SKM-1 treated with dmso at 0.1 percent for 144 hours (cell line): ENCODE measurements at regions not wholly inside any gene's neighbourhood (a gene's known extent, or its start where the extent isn't known, plus 50 kb on each side); places are given as distances from the start of the nearest gene placed in this dataset.
"Not testable (repeated sequence)": the region's sequence is repeated elsewhere in the genome, so short reads cannot be mapped to it uniquely, and the experiment has no call there.

Experiments used
- DNase-seq: peaks from one replicate; lab custom pipeline; 2025; ENCODE audit not compliant: unreplicated experiment; lab: John Stamatoyannopoulos, UW

DNA sequence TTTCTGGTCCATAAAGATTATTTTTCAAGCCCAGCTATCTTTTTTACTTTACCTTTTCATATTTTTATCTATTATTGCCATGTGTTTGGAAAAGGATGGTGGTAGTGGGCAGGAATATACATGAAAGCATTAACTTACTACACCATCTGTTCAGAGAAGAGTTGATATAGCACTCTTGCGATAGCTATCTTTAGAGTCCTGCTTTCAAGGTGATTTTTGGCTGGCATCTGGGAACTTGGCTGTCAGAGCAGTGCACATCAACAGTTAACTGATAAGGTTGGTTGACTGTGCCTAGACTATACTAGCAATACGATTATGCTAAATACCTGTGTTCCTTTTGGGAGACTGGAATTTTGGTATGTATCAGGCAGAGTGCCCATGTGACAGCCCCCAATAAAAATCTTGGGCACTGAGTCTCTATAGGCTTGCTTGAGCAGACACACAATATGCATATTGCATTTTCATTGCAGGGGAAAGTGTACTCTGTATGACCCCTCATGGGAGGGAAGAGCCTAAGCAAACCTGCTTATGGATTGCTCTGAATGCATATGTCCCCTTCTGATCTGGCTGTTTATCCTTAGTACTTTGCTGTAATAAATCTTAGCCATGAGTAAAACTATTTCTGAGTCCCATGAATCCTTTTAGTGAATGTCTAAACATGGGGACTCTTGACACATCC lies 227.6 kb upstream of the C9orf72 start:
- no peak for DNase-seq

DNA sequence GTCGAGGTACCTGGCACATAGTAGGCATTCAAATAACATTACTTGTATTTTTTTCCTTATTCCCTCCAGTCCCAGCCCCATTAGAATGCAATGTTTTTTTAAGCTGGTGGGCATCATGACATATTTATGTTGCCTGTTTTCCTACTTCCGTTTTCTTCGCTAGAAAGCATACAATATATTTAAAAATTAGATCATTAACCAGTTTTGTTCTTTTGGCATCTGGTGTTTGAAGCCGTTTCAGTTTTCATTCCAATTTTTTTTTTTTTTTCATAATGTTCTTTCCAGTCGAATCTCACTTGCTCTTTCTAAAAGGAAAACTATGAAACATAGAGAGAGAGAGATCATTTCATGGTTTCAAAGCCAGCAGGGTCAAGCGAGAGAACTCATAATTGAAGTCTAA lies 228.3 kb upstream of the C9orf72 start:
- no peak for DNase-seq

DNA sequence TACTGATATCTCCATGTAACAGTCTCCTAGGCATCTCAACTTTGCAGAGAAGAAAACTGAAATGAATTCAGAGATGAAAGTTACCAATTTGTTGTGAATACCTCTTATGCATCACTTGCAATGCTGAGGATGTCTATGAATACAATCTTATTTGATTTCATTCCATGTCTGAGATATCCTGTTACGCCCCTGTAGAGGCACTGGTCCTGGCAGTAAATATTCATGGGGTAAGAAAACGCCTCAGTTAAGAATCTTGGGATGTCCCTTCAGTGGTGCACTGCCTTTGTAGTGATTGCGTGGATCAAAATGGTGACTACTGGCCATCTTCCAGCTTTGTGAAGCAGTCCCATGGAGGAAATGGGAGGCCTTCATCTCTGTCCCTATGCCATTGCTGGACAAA lies 229.1 kb upstream of the C9orf72 start:
- no peak for DNase-seq

GRCh38 chr9:27808864-27809263 lies 235.6 kb upstream of the C9orf72 start:
- DNase-seq, result no peak

GRCh38 chr9:27817747-27818146 lies 244.5 kb upstream of the C9orf72 start:
- no peak for DNase-seq

- DNase-seq, result no peak
Measured at GRCh38 chr9:27818348-27818747, 245.1 kb upstream of the C9orf72 start.

DNA sequence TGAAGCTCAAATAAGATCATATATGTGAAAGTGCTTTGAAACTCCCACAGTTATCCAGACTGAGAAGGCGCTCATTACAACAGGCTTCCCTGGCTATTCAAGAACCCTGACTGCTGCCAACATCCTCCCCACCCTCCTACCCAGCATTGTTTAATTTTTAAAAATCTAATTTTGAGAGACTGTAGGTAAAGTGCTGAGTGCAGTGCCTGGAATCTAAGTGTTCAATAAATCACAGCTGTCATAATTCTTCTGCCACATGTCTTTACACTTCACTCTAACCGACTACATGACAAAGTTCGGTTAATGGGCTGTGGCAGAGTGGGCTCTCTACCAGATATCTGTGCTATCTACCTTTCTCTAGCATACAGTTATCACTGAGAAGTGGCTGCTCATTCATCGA lies 255.6 kb upstream of the C9orf72 start:
- no peak for DNase-seq

DNA sequence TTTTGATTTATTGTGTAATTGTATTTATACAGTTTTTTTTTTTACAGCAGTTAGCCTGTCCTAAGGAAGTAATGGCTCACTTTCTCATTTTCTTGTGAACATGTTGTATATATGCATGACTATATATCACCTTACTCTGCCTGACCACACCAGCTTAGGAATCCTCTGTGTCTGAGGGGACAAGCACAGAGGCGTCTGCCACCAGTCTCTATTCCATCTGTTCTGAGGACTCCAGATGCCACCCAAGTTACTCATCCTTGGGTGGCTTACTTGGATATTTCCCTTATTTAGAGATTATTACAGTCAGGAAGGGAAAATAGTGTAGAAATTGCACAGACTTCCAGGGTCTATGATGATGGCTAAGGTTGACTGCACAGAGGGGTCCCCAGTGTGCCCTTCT lies 256.3 kb upstream of the C9orf72 start:
- no peak for DNase-seq

DNA sequence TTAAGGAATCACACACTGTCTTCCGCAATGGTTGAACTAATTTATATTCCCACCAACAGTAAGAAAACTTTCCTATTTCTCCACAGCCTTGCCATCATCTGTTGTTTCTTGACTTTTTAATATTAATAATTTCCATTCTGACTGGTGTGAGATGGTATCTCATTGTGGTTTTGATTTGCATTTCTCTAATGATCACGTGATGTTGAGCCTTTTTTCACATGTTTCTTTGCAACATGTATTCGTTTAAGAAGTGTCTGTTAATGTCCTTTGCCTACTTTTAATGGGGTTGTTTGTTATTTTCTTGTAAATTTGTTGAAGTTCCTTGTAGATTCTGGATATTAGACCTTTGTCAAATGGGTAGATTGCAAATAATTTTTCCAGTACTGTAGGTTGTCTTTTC lies 258.8 kb upstream of the C9orf72 start:
- DNase-seq, result not testable (repeated sequence)

- DNase-seq, result no peak
Measured at GRCh38 chr9:27835286-27835685, 262.0 kb upstream of the C9orf72 start.

DNA sequence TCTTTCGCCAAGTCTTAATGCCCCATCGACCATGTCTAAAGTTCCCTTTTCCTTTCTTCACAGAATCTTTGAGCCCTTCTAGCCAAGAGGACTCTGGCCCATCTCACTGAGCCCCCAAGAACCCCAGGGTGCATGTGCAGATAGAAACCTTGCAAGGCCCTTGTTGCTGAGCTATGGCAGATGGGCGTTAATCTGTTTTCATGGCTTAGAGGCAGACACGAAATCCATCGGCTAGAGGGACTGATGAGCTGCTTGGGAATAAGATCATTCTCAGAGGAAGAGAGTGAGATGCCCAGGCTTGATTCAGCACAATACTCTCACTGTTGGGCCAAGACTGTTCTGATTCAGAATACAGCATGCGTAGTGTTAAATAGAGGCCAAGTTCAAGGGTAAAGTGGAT lies 262.5 kb upstream of the C9orf72 start:
- no peak for DNase-seq

- DNase-seq, result no peak
Measured at GRCh38 chr9:27836661-27837401, 263.6 kb upstream of the C9orf72 start.

DNA sequence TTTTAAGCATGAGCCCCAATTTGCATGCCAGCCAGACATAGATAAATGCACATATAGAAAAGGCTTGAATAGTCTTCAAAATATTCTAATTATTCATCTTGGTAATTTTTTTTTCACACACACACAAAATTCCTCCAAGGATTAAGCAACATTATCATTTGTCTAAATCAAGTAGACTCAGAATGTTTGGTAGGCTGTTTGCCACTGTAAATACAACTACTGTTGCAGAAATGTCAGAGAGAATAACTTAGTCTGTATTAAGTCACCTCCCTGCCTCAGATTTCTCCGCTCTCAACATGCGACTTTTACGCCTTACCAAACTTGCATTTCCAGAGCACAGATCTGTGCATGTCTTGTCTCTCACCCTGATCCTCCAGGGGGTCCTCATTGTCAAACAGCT lies 265.6 kb upstream of the C9orf72 start:
- DNase-seq, result no peak

GRCh38 chr9:27839767-27840166 lies 266.5 kb upstream of the C9orf72 start:
- DNase-seq, result not testable (repeated sequence)

DNA sequence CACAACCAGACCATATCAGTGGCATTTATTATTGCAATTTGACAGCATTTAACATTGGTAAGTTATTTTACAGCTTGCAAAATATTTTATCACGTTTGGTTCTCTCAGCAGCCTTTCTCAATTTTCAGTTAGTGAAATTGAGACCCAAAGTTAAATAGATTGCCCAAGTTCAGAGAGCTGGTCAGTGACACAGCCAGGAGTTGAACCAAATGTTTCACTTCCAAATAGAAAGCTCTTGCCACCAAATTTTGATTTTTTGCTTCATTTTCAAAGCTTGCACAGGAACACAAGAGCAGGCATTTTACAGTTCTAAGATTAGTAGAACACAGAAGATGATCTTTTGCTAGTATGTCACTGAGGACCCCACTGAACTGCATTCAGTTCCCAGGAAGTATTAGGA lies 271.5 kb upstream of the C9orf72 start:
- no peak for DNase-seq

- DNase-seq, result no peak
Measured at GRCh38 chr9:27847380-27847779, 274.1 kb upstream of the C9orf72 start.

- no peak for DNase-seq
Measured at GRCh38 chr9:27847818-27848217, 274.5 kb upstream of the C9orf72 start.

- no peak for DNase-seq
Measured at GRCh38 chr9:27848315-27848714, 275.0 kb upstream of the C9orf72 start.

DNA sequence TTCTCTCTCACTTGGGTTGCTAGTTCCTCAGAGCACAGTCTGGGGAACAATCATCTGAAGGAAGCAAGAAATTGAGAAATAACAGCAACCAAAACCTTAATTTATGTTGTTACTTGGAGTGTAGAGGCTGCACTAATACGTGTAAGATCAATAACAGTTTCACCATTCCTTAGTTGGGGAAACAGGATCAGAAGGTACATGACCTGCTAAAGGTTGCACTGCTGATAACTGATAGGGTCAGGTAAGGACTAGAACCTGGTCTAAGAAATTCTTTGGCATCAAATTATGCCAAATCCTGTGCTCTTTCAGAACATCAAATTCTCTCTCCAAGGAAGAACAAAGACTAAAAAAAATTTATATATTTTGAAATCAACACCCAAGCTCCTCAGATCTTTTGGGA lies 278.6 kb upstream of the C9orf72 start:
- DNase-seq, result peak; percentile 35

- no peak for DNase-seq
Measured at GRCh38 chr9:27853529-27853928, 280.2 kb upstream of the C9orf72 start.

DNA sequence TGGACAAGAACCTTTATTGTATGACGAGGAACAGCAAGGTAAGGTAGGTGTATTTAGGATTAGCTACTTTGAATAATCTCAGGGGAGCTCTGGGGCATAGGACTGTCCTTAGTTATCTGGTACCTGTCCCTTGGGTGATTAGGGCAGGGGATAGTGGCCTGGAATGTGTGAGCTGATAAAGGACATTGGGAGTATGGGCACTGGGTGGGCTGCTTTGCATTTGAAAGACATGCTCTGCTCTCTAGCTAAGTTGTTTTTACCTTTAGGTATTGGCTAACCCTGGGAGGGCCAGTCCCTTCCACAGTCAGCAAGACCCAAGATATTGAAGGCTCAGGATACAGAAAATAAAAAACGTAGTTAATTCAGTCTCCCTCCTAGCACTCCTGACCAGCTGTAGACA lies 282.8 kb upstream of the C9orf72 start:
- DNase-seq, result no peak

DNA sequence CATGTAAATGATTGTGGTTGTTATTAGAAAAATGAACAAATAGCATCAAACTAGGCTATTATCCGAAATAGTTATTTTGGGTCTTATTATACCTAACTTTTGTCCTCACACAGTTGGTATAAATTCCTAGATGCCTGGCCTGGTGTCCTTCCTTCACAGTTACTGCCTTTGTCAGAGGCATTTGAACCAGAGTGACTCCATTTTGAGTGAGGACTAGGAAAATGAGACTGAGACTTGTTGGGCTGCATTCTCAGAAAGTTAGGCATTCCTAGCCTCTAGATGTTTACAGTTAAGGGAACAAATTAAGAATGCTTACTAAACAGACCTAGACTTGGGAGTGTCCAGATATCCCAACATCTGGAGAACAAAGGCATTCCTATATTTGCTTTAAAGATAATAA lies 283.5 kb upstream of the C9orf72 start:
- DNase-seq, result no peak

DNA sequence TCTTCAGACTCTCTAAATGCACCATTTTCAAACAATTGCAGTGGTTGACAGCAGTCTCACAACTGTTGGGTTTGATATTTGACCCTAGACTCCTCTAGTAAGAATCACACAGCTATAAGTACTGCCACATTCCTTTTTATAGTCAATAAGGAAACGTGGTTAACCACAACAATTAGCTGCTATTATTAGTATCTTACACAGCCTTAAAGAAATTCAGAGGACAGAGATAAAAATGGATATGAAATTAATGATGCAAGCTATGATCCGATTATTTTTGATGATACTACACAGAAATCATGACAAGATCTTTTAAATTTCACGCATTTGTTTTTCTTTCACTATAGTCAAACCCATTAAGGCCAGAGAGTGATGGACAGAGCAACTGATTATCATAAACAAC lies 288.6 kb upstream of the C9orf72 start:
- no peak for DNase-seq
